Thyroid gland (tissue), 4 donors: ENCODE measurements at regions not wholly inside any gene's neighbourhood (a gene's known extent, or its start where the extent isn't known, plus 50 kb on each side); places are given as distances from the start of the nearest gene placed in this dataset.
"Not testable (repeated sequence)": the region's sequence is repeated elsewhere in the genome, so short reads cannot be mapped to it uniquely, and the experiment has no call there.

Source experiments
- DNase-seq, 2 donors: peaks; one replicate each; pipeline ENCODE4 v3.0.0-alpha.2; 2019
- H3K27ac ChIP-seq, 3 donors: fragments of 200-600 bp; sonication (generic); 1 replicate in 2 of 3; 2 replicates in 1 of 3; pipeline ENCODE4 v1.5.1; 2016 to 2019; ENCODE audit warnings: mild to moderate bottlenecking in 1 of 3, moderate library complexity in 1 of 3
- H3K27me3 ChIP-seq: fragments of 200-600 bp; sonication (generic); one replicate; pipeline ENCODE4 v1.5.1; 2019
- H3K36me3 ChIP-seq, 2 donors: fragments of 200-600 bp; sonication (generic); one replicate each; pipeline ENCODE4 v1.5.1; 2016 to 2019
- H3K4me1 ChIP-seq, 2 donors: fragments of 200-600 bp; sonication (generic); one replicate each; pipeline ENCODE4 v1.5.1; 2017 to 2019
- H3K4me3 ChIP-seq, 3 donors: fragments of 200-600 bp; sonication (generic); replicated peaks in 1 of 3; 1 replicate in 2 of 3; 2 replicates in 1 of 3; pipeline ENCODE4 v1.5.1; 2016; ENCODE audit warnings: mild to moderate bottlenecking in 1 of 3
- H3K9me3 ChIP-seq: fragments of 200-600 bp; sonication (generic); one replicate; pipeline ENCODE4 v1.5.1; 2017
- POLR2A ChIP-seq, 2 donors: fragments of 450-650 bp; IDR thresholded peaks; one replicate each; pipeline ENCODE4 v1.6.1; 2017; ENCODE audit warnings: antibody characterized with exemption in 2 of 2, mild to moderate bottlenecking in 2 of 2, moderate library complexity in 1 of 2
- WGBS, 2 donors: methylation state at CpG; one replicate each; pipeline ENCODE4 v1.1.5; 2017; 5-methylcytosine and 5-hydroxymethylcytosine counted together
- intact Hi-C: fragments of 100-400 bp; cut with DNase I; formaldehyde crosslinking; loops from one replicate; pipeline ENCODE4 v1.15.1; 2023
- TF ChIP-seq, protein P1 (sequence below), 6 experiments: fragments of 200-600 bp in 3 of 6; fragments of 450-650 bp in 3 of 6; sonication (generic) in 3 of 6; IDR thresholded peaks; one replicate each; pipeline ENCODE4 v1.5.1; 2016 to 2019; ENCODE audit warnings: antibody characterized with exemption in 6 of 6, mild to moderate bottlenecking in 2 of 6, inconsistent platforms in 1 of 6, moderate library complexity in 1 of 6

DNA sequence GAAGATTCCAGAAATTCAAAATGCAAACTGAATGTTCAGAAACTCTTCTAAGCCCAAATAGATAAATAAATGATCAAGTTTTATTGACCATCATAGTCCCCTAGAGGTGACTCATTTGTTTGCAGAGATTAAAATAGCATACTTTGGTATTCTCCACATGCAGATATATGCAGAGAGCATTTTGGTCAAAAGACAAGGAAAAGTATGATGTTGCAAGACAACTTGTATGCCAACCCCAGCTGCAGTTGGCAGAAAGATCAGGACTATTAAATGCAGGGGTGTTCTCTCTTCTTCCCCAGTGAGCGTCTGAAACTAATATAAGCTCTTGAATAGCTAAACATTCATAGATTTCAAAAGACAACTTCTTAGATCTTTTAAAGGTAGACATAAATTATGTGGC is 404.9 kb downstream of the LTN1 start:
- no peaks in the 10 kb centered on the region for H3K36me3 ChIP-seq
- H3K27me3 ChIP-seq, result no peaks in the 10 kb centered on the region
- H3K4me3 ChIP-seq, result no peak overlapping the region
- no peak for TF ChIP-seq POLR2A (IDR thresholded peaks at IDR 0.05)
- TF ChIP-seq, protein P1, sequence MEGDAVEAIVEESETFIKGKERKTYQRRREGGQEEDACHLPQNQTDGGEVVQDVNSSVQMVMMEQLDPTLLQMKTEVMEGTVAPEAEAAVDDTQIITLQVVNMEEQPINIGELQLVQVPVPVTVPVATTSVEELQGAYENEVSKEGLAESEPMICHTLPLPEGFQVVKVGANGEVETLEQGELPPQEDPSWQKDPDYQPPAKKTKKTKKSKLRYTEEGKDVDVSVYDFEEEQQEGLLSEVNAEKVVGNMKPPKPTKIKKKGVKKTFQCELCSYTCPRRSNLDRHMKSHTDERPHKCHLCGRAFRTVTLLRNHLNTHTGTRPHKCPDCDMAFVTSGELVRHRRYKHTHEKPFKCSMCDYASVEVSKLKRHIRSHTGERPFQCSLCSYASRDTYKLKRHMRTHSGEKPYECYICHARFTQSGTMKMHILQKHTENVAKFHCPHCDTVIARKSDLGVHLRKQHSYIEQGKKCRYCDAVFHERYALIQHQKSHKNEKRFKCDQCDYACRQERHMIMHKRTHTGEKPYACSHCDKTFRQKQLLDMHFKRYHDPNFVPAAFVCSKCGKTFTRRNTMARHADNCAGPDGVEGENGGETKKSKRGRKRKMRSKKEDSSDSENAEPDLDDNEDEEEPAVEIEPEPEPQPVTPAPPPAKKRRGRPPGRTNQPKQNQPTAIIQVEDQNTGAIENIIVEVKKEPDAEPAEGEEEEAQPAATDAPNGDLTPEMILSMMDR (IDR thresholded peaks at IDR 0.05), result no peak
- H3K27ac ChIP-seq, result no peak overlapping the region
- no peaks in the 10 kb centered on the region for H3K9me3 ChIP-seq
- 0 to 39% methylated on average over 1 of the region's 1 CpG for WGBS, 2 donors
- no peak for DNase-seq
- no peaks in the 10 kb centered on the region for H3K4me1 ChIP-seq
- intact Hi-C loops, result no loop called here

DNA sequence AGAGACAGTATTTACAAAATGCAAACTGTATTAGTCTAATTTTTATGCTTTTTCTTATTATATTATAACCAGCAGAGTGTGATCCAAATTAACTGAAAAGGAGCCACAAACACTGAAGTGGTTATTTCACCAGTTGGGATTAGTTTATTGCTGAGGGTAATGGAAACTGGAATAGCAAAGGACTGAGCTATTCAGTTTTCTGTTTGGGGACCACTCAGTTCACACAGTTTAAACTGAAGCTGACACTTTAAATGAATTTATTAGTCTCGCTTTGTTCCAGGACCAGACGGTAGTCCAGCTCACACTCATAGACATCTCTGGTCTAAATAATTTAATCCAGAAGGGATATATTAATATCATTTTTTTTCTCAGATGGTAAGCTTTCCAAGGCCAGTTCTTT is 410.7 kb downstream of the LTN1 start:
- H3K27me3 ChIP-seq, result no peaks in the 10 kb centered on the region
- no peak for TF ChIP-seq POLR2A (IDR thresholded peaks at IDR 0.05)
- TF ChIP-seq, protein P1 (IDR thresholded peaks at IDR 0.05), result no peak
- H3K9me3 ChIP-seq, result no peaks in the 10 kb centered on the region
- H3K4me1 ChIP-seq, result no peaks in the 10 kb centered on the region
- no peak overlapping the region for H3K27ac ChIP-seq
- H3K36me3 ChIP-seq, result no peaks in the 10 kb centered on the region
- 89 to 90% methylated on average over 2 of the region's 2 CpGs for WGBS, 2 donors
- H3K4me3 ChIP-seq, result no peak overlapping the region
- intact Hi-C loops, result no loop called here
- no peak for DNase-seq

DNA sequence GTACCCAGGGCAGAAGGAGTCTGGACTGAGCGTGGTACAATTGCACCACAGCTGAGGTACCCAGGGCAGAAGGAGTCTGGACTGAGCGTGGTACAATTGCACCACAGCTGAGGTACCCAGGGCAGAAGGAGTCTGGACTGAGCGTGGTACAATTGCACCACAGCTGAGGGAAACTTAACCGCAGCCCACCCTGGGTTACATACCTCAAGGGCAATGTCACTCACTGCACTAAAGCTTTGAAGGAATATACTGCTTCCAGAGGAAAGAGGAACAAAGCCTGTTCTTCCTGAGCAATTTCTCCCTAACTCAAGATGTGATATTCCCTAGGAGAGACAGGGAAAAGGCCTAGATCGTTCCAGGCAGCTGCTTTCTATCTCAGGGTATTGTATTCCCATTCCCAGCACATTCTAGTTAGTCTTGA is 411.4 kb downstream of the LTN1 start:
- WGBS, 2 donors, result 81 to 90% methylated on average over 4 to 5 of the region's 5 CpGs

DNA sequence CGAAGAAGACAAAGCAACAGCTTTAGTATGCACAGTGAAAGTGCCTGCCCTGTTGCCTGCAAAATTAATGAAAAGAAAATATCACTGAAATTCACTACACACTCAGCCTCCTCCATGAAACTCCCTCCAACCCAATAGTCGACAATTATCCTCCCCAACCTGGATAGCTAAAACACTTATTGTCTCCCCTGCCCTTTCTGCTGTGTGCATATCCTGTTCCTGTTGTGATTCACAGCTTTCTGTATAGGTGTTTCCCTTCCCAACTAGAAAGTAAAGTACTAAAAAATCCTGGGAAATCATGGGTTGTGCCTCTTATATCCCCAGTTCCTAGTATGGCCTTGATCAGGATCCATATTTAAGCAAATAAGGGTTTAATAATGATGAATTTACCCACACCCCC is 412.1 kb downstream of the LTN1 start:
- 75 to 79% methylated on average over 2 of the region's 2 CpGs for WGBS, 2 donors

More for the DNA sequence above, 411.4 kb downstream of the LTN1 start:
- H3K9me3 ChIP-seq, DNase-seq, H3K36me3 ChIP-seq, H3K27ac ChIP-seq, intact Hi-C loops, H3K4me3 ChIP-seq, H3K4me1 ChIP-seq, H3K27me3 ChIP-seq: not testable (repeated sequence)

DNA sequence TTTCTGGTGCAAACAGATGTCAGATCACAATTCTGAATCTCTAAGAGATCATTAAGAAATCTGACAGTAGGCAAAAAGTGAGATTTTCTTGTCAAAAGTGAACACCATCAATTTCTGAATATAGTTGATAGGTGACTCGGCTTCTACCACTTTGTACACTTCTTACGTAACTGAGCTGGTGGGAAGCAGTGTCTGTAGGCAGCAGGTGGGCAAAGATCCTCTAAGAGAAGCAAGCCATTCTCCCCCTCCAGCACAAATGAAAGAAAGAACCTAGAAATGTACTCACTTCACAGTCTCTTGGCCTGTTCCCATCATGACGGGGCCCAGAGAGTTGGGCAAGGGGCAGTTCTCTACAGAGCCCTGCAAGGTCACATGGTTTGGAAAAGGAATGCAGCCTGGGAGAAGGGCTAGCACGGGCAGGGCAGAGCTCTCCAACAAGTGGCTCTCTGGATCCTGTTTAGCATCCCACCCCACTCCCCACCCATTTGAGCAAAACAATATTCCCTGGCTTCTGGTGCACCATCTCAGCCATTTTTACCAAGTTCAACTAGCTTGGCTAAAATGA is 412.6 kb downstream of the LTN1 start:
- Histone ChIP-seq H3K36me3 (no peaks in the 10 kb centered on the region), H3K4me3 (no peak overlapping the region), H3K27me3 (no peaks in the 10 kb centered on the region), H3K4me1 (no peaks in the 10 kb centered on the region), H3K9me3 (no peaks in the 10 kb centered on the region), H3K27ac (no peak overlapping the region)
- WGBS, 2 donors, result 69 to 74% methylated on average over 4 of the region's 4 CpGs
- DNase-seq, result no peak
- TF ChIP-seq, protein P1 (IDR thresholded peaks at IDR 0.05), result no peak
- no peak for TF ChIP-seq POLR2A (IDR thresholded peaks at IDR 0.05)
- intact Hi-C loops, result no loop called here

More for the DNA sequence above, 412.1 kb downstream of the LTN1 start:
- Histone ChIP-seq H3K4me3 (no peak overlapping the region), H3K36me3 (no peaks in the 10 kb centered on the region), H3K27ac (no peak overlapping the region), H3K9me3 (no peaks in the 10 kb centered on the region), H3K4me1 (no peaks in the 10 kb centered on the region), H3K27me3 (no peaks in the 10 kb centered on the region)
- no peak for DNase-seq
- intact Hi-C loops, result no loop called here
- TF ChIP-seq, protein P1 (IDR thresholded peaks at IDR 0.05), result no peak
- TF ChIP-seq POLR2A (IDR thresholded peaks at IDR 0.05), result no peak

DNA sequence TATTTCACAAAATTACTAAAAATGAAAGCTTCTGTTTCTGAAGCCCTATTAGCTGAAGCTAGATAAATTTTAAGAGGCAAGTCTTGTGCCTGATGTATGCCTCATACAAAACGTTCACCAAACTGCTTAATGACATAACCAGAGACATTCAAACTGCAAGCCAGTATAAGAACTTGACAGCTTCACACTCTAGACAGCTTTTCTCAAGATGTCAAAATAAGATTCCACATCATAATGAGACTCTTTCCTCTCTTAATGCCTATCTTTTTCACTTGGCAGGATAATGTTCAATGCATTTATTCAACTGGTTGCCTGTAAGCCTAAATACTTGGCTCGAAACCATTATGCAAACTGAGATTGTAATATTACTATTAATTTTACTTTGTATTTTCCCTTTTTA is 424.0 kb downstream of the LTN1 start:
- DNase-seq, result no peak
- no peak overlapping the region for H3K27ac ChIP-seq
- TF ChIP-seq, protein P1 (IDR thresholded peaks at IDR 0.05), result no peak
- no peak for TF ChIP-seq POLR2A (IDR thresholded peaks at IDR 0.05)
- no peaks in the 10 kb centered on the region for H3K4me1 ChIP-seq
- 78 to 81% methylated on average over 2 of the region's 2 CpGs for WGBS, 2 donors
- H3K36me3 ChIP-seq, result no peaks in the 10 kb centered on the region
- H3K4me3 ChIP-seq, result no peak overlapping the region
- no peaks in the 10 kb centered on the region for H3K27me3 ChIP-seq
- H3K9me3 ChIP-seq, result no peaks in the 10 kb centered on the region
- intact Hi-C loops, result no loop called here

DNA sequence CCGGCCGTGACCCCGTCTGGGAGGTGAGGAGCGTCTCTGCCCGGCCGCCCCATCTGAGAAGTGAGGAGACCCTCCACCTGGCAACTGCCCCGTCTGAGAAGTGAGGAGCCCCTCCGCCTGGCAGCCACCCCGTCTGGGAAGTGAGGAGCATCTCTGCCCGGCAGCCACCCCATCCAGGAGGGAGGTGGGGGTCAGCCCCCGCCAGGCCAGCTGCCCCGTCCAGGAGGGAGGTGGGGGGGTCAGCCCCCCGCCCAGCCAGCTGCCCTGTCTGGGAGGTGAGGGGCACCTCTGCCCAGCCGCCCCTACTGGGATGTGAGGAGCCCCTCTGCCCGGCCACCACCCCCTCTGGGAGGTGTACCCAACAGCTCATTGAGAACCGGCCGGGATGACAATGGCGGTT is 428.7 kb downstream of the LTN1 start:
- WGBS, 2 donors, result 95 to 100% methylated on average over 4 to 6 of the region's 18 CpGs
- H3K9me3 ChIP-seq, intact Hi-C loops, H3K27ac ChIP-seq, DNase-seq, H3K36me3 ChIP-seq, H3K4me3 ChIP-seq, H3K27me3 ChIP-seq, H3K4me1 ChIP-seq: not testable (repeated sequence)
